ENCODE measurements at regions not wholly inside any gene's neighbourhood (a gene's known extent, or its start where the extent isn't known, plus 50 kb on each side); places are given as distances from the start of the nearest gene placed in this dataset.

DNA sequence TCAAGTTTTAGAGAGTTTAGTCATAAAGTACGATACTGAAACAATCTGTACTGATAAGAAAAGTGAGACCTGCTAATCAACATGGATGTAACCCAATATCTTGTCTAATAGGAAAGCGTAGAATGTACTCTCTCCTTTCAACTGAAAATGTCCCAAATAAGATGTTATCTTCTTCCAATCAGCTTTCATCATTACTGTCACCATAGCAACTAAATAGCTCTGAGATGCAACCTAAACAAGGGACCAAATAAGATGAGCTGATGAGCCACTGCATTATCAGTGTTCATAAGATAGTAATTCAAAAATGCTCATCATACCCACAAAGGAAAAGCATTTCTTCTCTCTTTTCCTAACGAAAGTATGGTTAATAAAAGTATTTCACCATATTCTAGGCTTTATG, 1108.3 kb upstream of the MAP3K7 start:
- Histone ChIP-seq H3K36me3 (ENCODE audit: insufficient read depth in 1 of 2, low read depth in 1 of 2) (no peaks in the 10 kb centered on the region), H3K9me3 (no peaks in the 10 kb centered on the region), H3K27ac (no peak overlapping the region), H3K27me3 (ENCODE audit: insufficient read depth in 3 of 3, low read length in 2 of 3) (no peaks in the 10 kb centered on the region), H3K4me3 (no peak overlapping the region), H3K4me1 (no peaks in the 10 kb centered on the region)
- intact Hi-C loops (cut with DNase I): no loop called here
- ATAC-seq (no peak), DNase-seq (no peak)
- TF ChIP-seq, protein P1, sequence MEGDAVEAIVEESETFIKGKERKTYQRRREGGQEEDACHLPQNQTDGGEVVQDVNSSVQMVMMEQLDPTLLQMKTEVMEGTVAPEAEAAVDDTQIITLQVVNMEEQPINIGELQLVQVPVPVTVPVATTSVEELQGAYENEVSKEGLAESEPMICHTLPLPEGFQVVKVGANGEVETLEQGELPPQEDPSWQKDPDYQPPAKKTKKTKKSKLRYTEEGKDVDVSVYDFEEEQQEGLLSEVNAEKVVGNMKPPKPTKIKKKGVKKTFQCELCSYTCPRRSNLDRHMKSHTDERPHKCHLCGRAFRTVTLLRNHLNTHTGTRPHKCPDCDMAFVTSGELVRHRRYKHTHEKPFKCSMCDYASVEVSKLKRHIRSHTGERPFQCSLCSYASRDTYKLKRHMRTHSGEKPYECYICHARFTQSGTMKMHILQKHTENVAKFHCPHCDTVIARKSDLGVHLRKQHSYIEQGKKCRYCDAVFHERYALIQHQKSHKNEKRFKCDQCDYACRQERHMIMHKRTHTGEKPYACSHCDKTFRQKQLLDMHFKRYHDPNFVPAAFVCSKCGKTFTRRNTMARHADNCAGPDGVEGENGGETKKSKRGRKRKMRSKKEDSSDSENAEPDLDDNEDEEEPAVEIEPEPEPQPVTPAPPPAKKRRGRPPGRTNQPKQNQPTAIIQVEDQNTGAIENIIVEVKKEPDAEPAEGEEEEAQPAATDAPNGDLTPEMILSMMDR (IDR thresholded peaks at IDR 0.05): no peak
- WGBS, 3 donors: 89 to 96% (median 92%) methylated on average over 3 of the region's 3 CpGs

DNA sequence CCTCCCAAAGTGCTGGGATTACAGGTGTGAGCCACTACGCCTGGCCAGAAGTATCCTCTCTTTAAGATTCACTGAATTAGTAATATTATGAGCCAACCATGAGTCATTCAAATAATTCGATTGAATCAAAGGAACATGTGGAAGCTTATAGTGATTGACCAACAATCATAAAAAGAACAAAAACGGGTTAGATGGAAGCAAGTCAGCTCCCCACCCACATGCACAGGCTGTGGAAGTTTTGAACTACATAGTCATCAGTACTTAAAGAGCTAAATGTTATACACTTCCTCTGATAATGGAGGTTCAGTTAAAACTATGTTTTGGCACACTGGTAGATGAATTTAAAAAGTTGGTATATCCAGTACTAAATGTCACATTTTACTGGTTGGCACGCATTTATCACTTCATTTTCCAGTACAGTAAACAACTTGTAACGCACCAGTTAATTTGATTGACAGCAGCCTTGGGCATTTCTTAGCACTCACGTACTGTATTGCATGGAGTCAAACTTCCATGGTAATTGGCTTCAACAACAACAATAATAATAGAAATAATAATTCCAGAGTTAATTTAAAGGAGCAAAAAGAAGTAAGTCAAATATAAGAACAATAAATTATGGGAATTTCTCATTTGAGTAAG, 1107.3 kb upstream of the MAP3K7 start:
- Histone ChIP-seq H3K4me1 (no peaks in the 10 kb centered on the region), H3K27ac (no peak overlapping the region), H3K36me3 (ENCODE audit: insufficient read depth in 1 of 2, low read depth in 1 of 2) (no peaks in the 10 kb centered on the region), H3K4me3 (no peak overlapping the region), H3K9me3 (no peaks in the 10 kb centered on the region), H3K27me3 (ENCODE audit: insufficient read depth in 3 of 3, low read length in 2 of 3) (no peaks in the 10 kb centered on the region)
- DNase-seq (no peak), ATAC-seq (no peak)
- intact Hi-C loops (cut with DNase I): loop anchor here in 1 of 2 donors (5.0 kb wide), 1 partner anchor 1958 kb away; no protein-coding TSS in a partner anchor
- TF ChIP-seq, protein P1 (IDR thresholded peaks at IDR 0.05): no peak
- WGBS, 3 donors: 72 to 76% (median 75%) methylated on average over 6 of the region's 6 CpGs

DNA sequence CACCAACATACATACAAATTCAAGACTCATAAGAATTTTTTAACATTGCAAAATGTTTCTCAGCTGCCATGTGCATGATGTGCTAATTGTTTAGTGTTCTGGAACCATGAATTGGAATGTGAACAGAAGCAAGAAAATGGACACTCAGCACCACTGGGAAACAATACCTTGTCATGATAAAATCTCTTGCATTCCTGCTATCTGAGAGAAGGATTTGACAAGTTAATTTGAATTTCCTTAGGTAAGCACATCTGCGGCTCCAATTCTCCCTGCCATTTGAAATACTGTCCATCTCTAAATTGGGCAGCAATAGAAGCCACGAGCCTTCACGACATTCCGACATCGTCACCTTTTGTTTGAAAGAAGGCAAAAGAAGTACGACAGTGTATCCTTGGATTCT, 1104.6 kb upstream of the MAP3K7 start:
- no peaks in the 10 kb centered on the region for H3K9me3 ChIP-seq
- ATAC-seq (no peak), DNase-seq (no peak)
- no peaks in the 10 kb centered on the region for H3K36me3 ChIP-seq (ENCODE audit: insufficient read depth in 1 of 2, low read depth in 1 of 2)
- no peak overlapping the region for H3K27ac ChIP-seq
- H3K4me3 ChIP-seq: no peak overlapping the region
- intact Hi-C loops (cut with DNase I): loop anchor here in 1 of 2 donors (5.0 kb wide), 1 partner anchor 1961 kb away; no protein-coding TSS in a partner anchor
- TF ChIP-seq, protein P1 (IDR thresholded peaks at IDR 0.05): no peak
- no peaks in the 10 kb centered on the region for H3K4me1 ChIP-seq
- no peaks in the 10 kb centered on the region for H3K27me3 ChIP-seq (ENCODE audit: insufficient read depth in 3 of 3, low read length in 2 of 3)
- WGBS, 3 donors: 92 to 93% (median 92%) methylated on average over 6 of the region's 6 CpGs

DNA sequence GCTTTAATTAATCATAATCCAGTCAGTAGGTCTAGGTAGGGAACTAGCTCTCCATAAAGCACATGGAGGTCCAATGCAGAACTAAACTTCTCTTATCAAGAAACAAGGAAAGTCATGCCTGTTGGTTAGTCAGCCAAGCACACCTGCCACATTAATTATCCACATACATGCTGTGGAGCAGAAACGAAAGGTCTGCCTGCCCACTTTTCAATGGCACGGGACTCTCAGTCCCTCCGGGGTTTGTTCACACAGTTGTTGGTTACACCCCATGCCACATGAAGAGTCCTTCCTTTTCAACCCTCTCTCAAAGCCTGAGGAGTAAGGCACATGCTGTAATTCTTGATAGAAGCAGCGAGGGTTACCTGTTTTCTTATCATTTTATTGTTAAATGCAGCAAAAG, 1096.4 kb upstream of the MAP3K7 start:
- WGBS, 3 donors: 55 to 69% (median 66%) methylated on average over 4 of the region's 4 CpGs
- no peak overlapping the region for H3K4me3 ChIP-seq
- ATAC-seq: no peak
- intact Hi-C loops (cut with DNase I): no loop called here
- no peaks in the 10 kb centered on the region for H3K9me3 ChIP-seq
- H3K36me3 ChIP-seq (ENCODE audit: insufficient read depth in 1 of 2, low read depth in 1 of 2): no peaks in the 10 kb centered on the region
- no peak overlapping the region for H3K27ac ChIP-seq
- TF ChIP-seq, protein P1 (IDR thresholded peaks at IDR 0.05): no peak
- no peaks in the 10 kb centered on the region for H3K4me1 ChIP-seq
- no peaks in the 10 kb centered on the region for H3K27me3 ChIP-seq (ENCODE audit: insufficient read depth in 3 of 3, low read length in 2 of 3)
- no peak for DNase-seq

DNA sequence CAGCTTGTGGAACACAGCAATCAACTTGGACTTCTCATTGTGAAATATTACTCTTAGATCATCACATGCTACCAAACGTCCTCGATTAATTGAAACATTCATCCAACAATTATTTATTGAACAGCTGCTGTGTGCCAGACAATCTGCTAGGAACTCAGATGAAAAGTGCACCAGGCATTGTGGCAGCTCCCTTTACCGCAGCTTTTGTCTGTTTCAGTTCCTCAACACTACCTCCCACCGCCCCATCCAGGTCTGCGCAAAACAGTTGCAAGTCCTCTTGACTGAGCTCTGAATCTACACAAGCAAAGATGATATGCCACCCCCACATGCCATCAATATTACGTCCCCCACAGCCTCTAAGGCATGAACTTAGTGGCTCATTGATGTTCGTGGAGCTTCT, 1094.4 kb upstream of the MAP3K7 start:
- ATAC-seq (no peak), DNase-seq (no peak)
- Histone ChIP-seq H3K27ac (no peak overlapping the region), H3K9me3 (no peaks in the 10 kb centered on the region), H3K4me1 (no peaks in the 10 kb centered on the region), H3K36me3 (ENCODE audit: insufficient read depth in 1 of 2, low read depth in 1 of 2) (no peaks in the 10 kb centered on the region), H3K4me3 (no peak overlapping the region), H3K27me3 (ENCODE audit: insufficient read depth in 3 of 3, low read length in 2 of 3) (no peaks in the 10 kb centered on the region)
- intact Hi-C loops (cut with DNase I): no loop called here
- TF ChIP-seq, protein P1 (IDR thresholded peaks at IDR 0.05): no peak
- 72 to 75% (median 73%) methylated on average over 7 of the region's 7 CpGs for WGBS, 3 donors
